ENCODE measurements at regions not wholly inside any gene's neighbourhood (a gene's known extent, or its start where the extent isn't known, plus 50 kb on each side); places are given as distances from the start of the nearest gene placed in this dataset.

DNA sequence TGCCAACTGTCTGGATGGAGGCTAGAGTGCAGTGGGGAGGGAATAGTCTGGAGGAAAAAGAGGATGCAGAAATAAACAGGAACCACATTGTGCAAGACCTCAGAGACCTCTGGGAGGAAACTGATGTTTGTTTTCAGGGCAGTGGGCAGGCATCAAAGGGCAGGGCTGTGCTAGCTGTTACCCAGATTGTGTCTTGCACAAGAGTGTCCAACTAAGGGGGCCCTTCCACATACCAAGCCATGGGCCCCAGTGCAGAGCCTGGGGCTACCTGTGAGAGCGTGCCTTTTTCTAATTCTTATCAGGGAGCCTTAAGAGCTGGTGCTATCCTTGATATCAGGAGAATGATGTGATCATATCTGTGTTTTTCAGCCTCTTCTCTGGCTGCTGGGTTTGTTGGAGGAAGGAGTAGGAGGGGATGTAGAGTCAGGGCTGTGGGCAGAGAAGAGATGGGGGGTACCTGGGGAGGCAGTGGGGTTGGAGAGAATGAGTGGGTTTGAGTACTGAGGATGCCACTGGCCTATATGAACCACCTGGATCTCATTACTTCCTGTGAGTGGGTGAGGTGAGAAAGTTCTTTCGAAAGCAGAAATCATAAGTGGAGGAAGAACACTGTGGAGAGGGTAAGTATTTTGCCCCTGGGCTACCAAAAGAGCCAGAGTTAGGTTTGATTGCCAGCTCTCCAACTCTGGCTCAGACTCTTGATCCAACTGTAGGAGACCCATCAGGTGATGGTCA is 259.2 kb upstream of the CRY1 start:
- no peak for DNase-seq (ENCODE audit: extremely low spot score, unreplicated experiment)
- H3K27me3 Mint-ChIP-seq (ENCODE audit: unreplicated experiment) = peaks cover 7% of the 10 kb centered on the region
- no peaks in the 10 kb centered on the region for H3K4me1 Mint-ChIP-seq (ENCODE audit: unreplicated experiment)
- H3K36me3 Mint-ChIP-seq (ENCODE audit: unreplicated experiment) = no peaks in the 10 kb centered on the region
- no peak overlapping the region for H3K27ac Mint-ChIP-seq (ENCODE audit: unreplicated experiment)
- TF ChIP-seq, protein P1, sequence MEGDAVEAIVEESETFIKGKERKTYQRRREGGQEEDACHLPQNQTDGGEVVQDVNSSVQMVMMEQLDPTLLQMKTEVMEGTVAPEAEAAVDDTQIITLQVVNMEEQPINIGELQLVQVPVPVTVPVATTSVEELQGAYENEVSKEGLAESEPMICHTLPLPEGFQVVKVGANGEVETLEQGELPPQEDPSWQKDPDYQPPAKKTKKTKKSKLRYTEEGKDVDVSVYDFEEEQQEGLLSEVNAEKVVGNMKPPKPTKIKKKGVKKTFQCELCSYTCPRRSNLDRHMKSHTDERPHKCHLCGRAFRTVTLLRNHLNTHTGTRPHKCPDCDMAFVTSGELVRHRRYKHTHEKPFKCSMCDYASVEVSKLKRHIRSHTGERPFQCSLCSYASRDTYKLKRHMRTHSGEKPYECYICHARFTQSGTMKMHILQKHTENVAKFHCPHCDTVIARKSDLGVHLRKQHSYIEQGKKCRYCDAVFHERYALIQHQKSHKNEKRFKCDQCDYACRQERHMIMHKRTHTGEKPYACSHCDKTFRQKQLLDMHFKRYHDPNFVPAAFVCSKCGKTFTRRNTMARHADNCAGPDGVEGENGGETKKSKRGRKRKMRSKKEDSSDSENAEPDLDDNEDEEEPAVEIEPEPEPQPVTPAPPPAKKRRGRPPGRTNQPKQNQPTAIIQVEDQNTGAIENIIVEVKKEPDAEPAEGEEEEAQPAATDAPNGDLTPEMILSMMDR (IDR thresholded peaks at IDR 0.05) = no peak
- no peaks in the 10 kb centered on the region for H3K9me3 Mint-ChIP-seq (ENCODE audit: unreplicated experiment)
- no peak overlapping the region for H3K4me3 Mint-ChIP-seq (ENCODE audit: unreplicated experiment)

DNA sequence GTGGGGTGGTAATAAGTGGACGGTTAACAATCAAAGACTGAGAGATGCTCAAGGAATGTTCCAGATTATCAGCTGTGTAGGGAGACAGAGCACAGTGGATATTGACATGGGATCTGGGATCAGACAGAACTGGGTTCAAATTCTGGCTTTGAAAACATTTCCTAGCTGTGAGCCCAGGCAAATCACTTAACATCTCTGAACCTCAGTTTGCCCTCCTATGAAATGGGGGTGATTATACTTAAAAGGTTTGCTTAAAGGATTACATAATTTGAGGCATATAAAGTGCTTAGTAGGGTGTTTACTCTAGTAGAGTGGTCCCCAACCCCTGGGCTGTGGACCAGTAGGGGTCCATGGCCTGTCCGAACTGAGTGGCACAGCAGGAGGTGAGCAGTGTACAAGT is 260.0 kb upstream of the CRY1 start:
- no peak overlapping the region for H3K27ac Mint-ChIP-seq (ENCODE audit: unreplicated experiment)
- peaks cover 7% of the 10 kb centered on the region for H3K27me3 Mint-ChIP-seq (ENCODE audit: unreplicated experiment)
- no peak overlapping the region for H3K4me3 Mint-ChIP-seq (ENCODE audit: unreplicated experiment)
- H3K9me3 Mint-ChIP-seq (ENCODE audit: unreplicated experiment) = no peaks in the 10 kb centered on the region
- H3K36me3 Mint-ChIP-seq (ENCODE audit: unreplicated experiment) = no peaks in the 10 kb centered on the region
- H3K4me1 Mint-ChIP-seq (ENCODE audit: unreplicated experiment) = no peaks in the 10 kb centered on the region
- DNase-seq (ENCODE audit: extremely low spot score, unreplicated experiment) = no peak
- TF ChIP-seq, protein P1 (IDR thresholded peaks at IDR 0.05) = no peak

DNA sequence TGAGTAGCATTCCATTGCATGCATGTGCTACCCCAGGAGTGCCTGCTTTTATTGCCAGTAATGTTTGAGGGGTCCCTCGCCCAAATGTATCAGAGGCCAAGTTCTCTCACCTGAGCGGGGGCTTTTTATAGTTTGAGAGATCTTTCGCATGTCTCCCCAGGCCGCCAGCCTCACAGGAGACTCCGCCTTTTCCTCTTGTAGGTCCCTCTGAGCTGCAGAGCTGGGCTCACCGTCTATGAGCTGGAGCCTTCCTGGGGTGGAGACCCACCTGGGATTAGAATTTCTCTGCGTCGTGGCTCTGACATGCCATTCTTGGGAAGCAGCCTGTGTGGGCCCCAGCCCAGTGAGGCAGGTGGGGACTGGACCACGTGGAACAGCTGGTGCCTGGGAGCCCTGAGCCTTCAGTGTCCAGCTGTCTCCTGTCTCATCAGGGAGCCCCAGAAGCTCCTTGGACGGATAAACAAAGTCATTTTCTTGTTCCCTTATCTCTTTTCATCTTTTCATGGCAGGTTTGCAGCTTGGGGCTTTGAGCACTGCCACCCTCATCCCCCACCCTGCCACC is 261.7 kb upstream of the CRY1 start:
- TF ChIP-seq, protein P1 (IDR thresholded peaks at IDR 0.05) = no peak
- H3K4me1 Mint-ChIP-seq (ENCODE audit: unreplicated experiment) = no peaks in the 10 kb centered on the region
- no peak overlapping the region for H3K27ac Mint-ChIP-seq (ENCODE audit: unreplicated experiment)
- H3K36me3 Mint-ChIP-seq (ENCODE audit: unreplicated experiment) = no peaks in the 10 kb centered on the region
- no peaks in the 10 kb centered on the region for H3K9me3 Mint-ChIP-seq (ENCODE audit: unreplicated experiment)
- DNase-seq (ENCODE audit: extremely low spot score, unreplicated experiment) = no peak
- H3K27me3 Mint-ChIP-seq (ENCODE audit: unreplicated experiment) = peaks cover 7% of the 10 kb centered on the region
- no peak overlapping the region for H3K4me3 Mint-ChIP-seq (ENCODE audit: unreplicated experiment)

DNA sequence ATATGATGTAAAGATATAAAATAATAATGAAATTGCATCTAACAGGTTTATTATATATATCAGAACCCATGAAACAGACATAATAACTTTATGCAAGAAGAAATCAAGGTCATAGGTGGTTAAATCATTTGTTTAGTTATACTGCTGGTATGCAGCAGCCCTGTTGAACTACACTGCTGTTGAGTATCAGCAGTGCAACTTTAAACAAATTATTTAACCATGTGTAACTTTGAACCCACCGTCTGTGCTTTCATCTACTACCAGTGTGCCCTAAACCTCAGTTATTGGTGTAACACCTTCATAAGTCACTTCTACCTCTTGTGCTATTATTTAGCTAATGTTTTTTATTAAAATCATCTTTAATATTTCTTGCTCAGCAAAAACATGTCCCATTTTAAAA is 262.3 kb upstream of the CRY1 start:
- Mint-ChIP-seq H3K27me3 (ENCODE audit: unreplicated experiment) (peaks cover 7% of the 10 kb centered on the region), H3K9me3 (ENCODE audit: unreplicated experiment) (no peaks in the 10 kb centered on the region), H3K4me1 (ENCODE audit: unreplicated experiment) (no peaks in the 10 kb centered on the region), H3K27ac (ENCODE audit: unreplicated experiment) (no peak overlapping the region), H3K4me3 (ENCODE audit: unreplicated experiment) (no peak overlapping the region), H3K36me3 (ENCODE audit: unreplicated experiment) (no peaks in the 10 kb centered on the region)
- TF ChIP-seq, protein P1 (IDR thresholded peaks at IDR 0.05) = no peak
- DNase-seq (ENCODE audit: extremely low spot score, unreplicated experiment) = no peak

GRCh38 chr12:107356266-107356936 is 263.1 kb upstream of the CRY1 start:
- Mint-ChIP-seq H3K27me3 (ENCODE audit: unreplicated experiment) (peaks cover 10% of the 10 kb centered on the region), H3K36me3 (ENCODE audit: unreplicated experiment) (no peaks in the 10 kb centered on the region), H3K27ac (ENCODE audit: unreplicated experiment) (no peak overlapping the region), H3K4me3 (ENCODE audit: unreplicated experiment) (no peak overlapping the region), H3K9me3 (ENCODE audit: unreplicated experiment) (no peaks in the 10 kb centered on the region), H3K4me1 (ENCODE audit: unreplicated experiment) (no peaks in the 10 kb centered on the region)
- DNase-seq (ENCODE audit: extremely low spot score, unreplicated experiment) = no peak
- TF ChIP-seq, protein P1 (IDR thresholded peaks at IDR 0.05) = no peak

Data from osteocyte (in vitro differentiated cells).